Activated CD8-positive, alpha-beta T cell treated with anti-CD3 and anti-CD28 coated beads for 36 hours (primary cell): ENCODE measurements at regions not wholly inside any gene's neighbourhood (a gene's known extent, or its start where the extent isn't known, plus 50 kb on each side); places are given as distances from the start of the nearest gene placed in this dataset.

Source experiments
- ATAC-seq: fragments of 200-7000 bp; cut with Tn5 transposase; one replicate; pipeline ENCODE4 v1.10.0; 2021; ENCODE audit warnings: mild to moderate bottlenecking, moderate library complexity
- CTCF ChIA-PET: fragments of 350-600 bp; sonication (Branson Sonifier 250); formaldehyde crosslinking; loops from one replicate; lab custom pipeline; 2021; ENCODE audit warnings: antibody characterized with exemption; lab: Charles Lee
- POLR2A ChIA-PET: fragments of 350-600 bp; sonication (Branson Sonifier 250); formaldehyde crosslinking; loops from one replicate; lab custom pipeline; 2021; ENCODE audit warnings: antibody characterized with exemption; lab: Charles Lee
- DNase-seq: peaks from one replicate; pipeline ENCODE4 v3.0.0-alpha.2; 2020
- H3K27ac Mint-ChIP-seq: one replicate; pipeline ENCODE4 v1.8.0; 2021; ENCODE audit warnings: mild to moderate bottlenecking, mixed read lengths
- H3K27me3 Mint-ChIP-seq: one replicate; pipeline ENCODE4 v1.8.0; 2021; ENCODE audit warnings: mixed read lengths
- H3K36me3 Mint-ChIP-seq: one replicate; pipeline ENCODE4 v1.8.0; 2021; ENCODE audit warnings: low read depth, mixed read lengths
- H3K4me1 Mint-ChIP-seq: one replicate; pipeline ENCODE4 v1.8.0; 2021; ENCODE audit warnings: low read depth, mixed read lengths
- H3K4me3 Mint-ChIP-seq: one replicate; pipeline ENCODE4 v1.8.0; 2021; ENCODE audit warnings: mild to moderate bottlenecking, moderate library complexity, mixed read lengths
- H3K9me3 Mint-ChIP-seq: one replicate; pipeline ENCODE4 v1.8.0; 2021; ENCODE audit warnings: mixed read lengths
- intact Hi-C: fragments of 100-400 bp; cut with micrococcal nuclease; formaldehyde crosslinking; loops from one replicate; pipeline ENCODE4 v1.10.0; 2022
- TF ChIP-seq, protein P1 (sequence below): fragments of 200-600 bp; IDR thresholded peaks from one replicate; pipeline ENCODE4 v1.8.0; 2022; ENCODE audit warnings: antibody characterized with exemption, mild to moderate bottlenecking

DNA sequence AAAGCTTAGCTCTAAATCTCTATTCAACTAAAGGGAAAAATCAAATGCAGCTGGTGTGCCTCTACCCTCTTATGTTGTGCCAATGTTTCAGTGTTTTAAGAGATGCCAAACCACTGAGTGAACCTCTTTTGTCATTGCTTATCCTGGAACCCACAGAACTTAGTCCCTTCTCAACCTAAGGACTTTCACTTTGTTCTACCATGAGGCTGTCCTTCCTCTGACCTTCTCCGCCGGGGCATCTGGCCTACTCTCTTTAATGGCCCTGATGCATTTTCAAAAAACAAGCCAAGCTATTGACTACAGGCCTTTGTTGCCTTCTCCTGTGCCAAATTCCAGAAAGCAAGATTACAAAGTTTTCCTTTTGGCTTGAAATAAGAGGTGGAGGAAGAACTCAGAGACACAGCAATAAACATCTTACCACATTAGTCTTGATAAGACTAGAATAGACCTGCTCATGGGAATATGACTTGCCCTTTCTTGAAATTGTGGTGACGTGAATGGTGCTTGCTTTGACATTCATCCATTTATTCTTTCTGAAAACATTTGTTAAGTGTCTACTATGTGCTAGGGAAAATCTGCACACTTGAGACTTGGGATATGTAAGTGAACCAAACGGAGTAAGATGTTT is 253.2 kb upstream of the SMIM30 start:
- no peak overlapping the region for H3K27ac Mint-ChIP-seq
- no peaks in the 10 kb centered on the region for H3K27me3 Mint-ChIP-seq
- H3K36me3 Mint-ChIP-seq: no peaks in the 10 kb centered on the region
- no peaks in the 10 kb centered on the region for H3K9me3 Mint-ChIP-seq
- ChIA-PET POLR2A (no interaction called here), CTCF (no interaction called here)
- TF ChIP-seq, protein P1, sequence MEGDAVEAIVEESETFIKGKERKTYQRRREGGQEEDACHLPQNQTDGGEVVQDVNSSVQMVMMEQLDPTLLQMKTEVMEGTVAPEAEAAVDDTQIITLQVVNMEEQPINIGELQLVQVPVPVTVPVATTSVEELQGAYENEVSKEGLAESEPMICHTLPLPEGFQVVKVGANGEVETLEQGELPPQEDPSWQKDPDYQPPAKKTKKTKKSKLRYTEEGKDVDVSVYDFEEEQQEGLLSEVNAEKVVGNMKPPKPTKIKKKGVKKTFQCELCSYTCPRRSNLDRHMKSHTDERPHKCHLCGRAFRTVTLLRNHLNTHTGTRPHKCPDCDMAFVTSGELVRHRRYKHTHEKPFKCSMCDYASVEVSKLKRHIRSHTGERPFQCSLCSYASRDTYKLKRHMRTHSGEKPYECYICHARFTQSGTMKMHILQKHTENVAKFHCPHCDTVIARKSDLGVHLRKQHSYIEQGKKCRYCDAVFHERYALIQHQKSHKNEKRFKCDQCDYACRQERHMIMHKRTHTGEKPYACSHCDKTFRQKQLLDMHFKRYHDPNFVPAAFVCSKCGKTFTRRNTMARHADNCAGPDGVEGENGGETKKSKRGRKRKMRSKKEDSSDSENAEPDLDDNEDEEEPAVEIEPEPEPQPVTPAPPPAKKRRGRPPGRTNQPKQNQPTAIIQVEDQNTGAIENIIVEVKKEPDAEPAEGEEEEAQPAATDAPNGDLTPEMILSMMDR: no peak
- ATAC-seq (no peak), DNase-seq (no peak)
- H3K4me3 Mint-ChIP-seq: no peak overlapping the region
- intact Hi-C loops: no loop called here
- no peaks in the 10 kb centered on the region for H3K4me1 Mint-ChIP-seq

GRCh38 chr7:113370910-113371309 is 252.6 kb upstream of the SMIM30 start:
- Mint-ChIP-seq H3K9me3 (no peaks in the 10 kb centered on the region), H3K36me3 (no peaks in the 10 kb centered on the region), H3K27ac (no peak overlapping the region), H3K4me1 (no peaks in the 10 kb centered on the region), H3K27me3 (no peaks in the 10 kb centered on the region), H3K4me3 (no peak overlapping the region)
- intact Hi-C loops: no loop called here
- TF ChIP-seq, protein P1: no peak
- DNase-seq: no peak
- ChIA-PET CTCF (no interaction called here), POLR2A (no interaction called here)
- no peak for ATAC-seq

DNA sequence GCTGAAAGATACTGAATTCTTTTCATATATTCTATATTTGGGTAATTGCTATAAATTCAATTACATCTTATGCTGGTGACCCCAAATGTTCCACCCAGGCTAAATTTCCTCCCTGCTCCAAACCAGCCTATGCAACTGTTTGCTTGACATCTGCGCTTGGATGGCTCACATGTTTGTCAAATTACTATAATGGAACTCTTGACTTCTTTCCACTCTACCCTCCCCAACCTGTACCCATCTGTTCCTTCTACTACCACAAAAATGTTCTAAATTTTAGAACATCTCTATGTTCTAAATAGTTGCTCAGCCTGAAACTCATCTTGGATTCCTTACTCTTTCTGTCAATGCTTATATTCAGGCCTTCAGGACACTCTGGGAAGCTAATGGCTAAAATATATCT is 249.9 kb upstream of the SMIM30 start:
- H3K27ac Mint-ChIP-seq: no peak overlapping the region
- no peaks in the 10 kb centered on the region for H3K36me3 Mint-ChIP-seq
- H3K27me3 Mint-ChIP-seq: no peaks in the 10 kb centered on the region
- no peak overlapping the region for H3K4me3 Mint-ChIP-seq
- ATAC-seq (no peak), DNase-seq (no peak)
- TF ChIP-seq, protein P1: no peak
- ChIA-PET CTCF (no interaction called here), POLR2A (no interaction called here)
- H3K9me3 Mint-ChIP-seq: no peaks in the 10 kb centered on the region
- intact Hi-C loops: no loop called here
- H3K4me1 Mint-ChIP-seq: no peaks in the 10 kb centered on the region

- H3K27ac Mint-ChIP-seq: no peak overlapping the region
- no peak for ATAC-seq
- no peaks in the 10 kb centered on the region for H3K27me3 Mint-ChIP-seq
- no peaks in the 10 kb centered on the region for H3K9me3 Mint-ChIP-seq
- no peaks in the 10 kb centered on the region for H3K36me3 Mint-ChIP-seq
- no peak for DNase-seq
- intact Hi-C loops: no loop called here
- TF ChIP-seq, protein P1: no peak
- no peaks in the 10 kb centered on the region for H3K4me1 Mint-ChIP-seq
- ChIA-PET POLR2A (no interaction called here), CTCF (no interaction called here)
- H3K4me3 Mint-ChIP-seq: no peak overlapping the region
These were observed 248.8 kb upstream of the SMIM30 start for GRCh38 chr7:113367041-113367586.

- H3K4me1 Mint-ChIP-seq: no peaks in the 10 kb centered on the region
- POLR2A ChIA-PET: no interaction called here
- CTCF ChIA-PET: no interaction called here
- H3K4me3 Mint-ChIP-seq: no peak overlapping the region
- H3K36me3 Mint-ChIP-seq: no peaks in the 10 kb centered on the region
- no peaks in the 10 kb centered on the region for H3K27me3 Mint-ChIP-seq
- H3K27ac Mint-ChIP-seq: no peak overlapping the region
- no peak for ATAC-seq
- intact Hi-C loops: no loop called here
- TF ChIP-seq, protein P1: no peak
- H3K9me3 Mint-ChIP-seq: no peaks in the 10 kb centered on the region
- no peak for DNase-seq
These were observed 247.8 kb upstream of the SMIM30 start for GRCh38 chr7:113366122-113366521.
